HCT116 (cell line): ENCODE measurements at regions not wholly inside any gene's neighbourhood (a gene's known extent, or its start where the extent isn't known, plus 50 kb on each side); places are given as distances from the start of the nearest gene placed in this dataset.

Source experiments
- ATAC-seq: fragments of 200-7000 bp; cut with Tn5 transposase; 2 replicates; pipeline ENCODE4 v1.9.1; 2020; ENCODE audit warnings: mild to moderate bottlenecking, moderate library complexity
- BruUV-seq: library from RNA; stranded (reverse); fragments of 400-500 nt; replicated peaks from 2 replicates; lab custom pipeline; 2021; lab: Mats Ljungman, UMichigan
- CTCF ChIA-PET: fragments of 300-600 bp; sonication (Branson Sonifier 250); formaldehyde crosslinking; loops from one replicate; lab custom pipeline; 2021; ENCODE audit warnings: antibody characterized with exemption; lab: Charles Lee
- POLR2A ChIA-PET: fragments of 300-600, 350-600 bp; sonication (Branson Sonifier 250); formaldehyde crosslinking; loops from one replicate; lab custom pipeline; 2021; ENCODE audit warnings: antibody characterized with exemption; lab: Charles Lee
- RAD21 ChIA-PET, 2 experiments: fragments of 300-600 bp; sonication (Branson Sonifier 250); formaldehyde crosslinking; loops; one replicate each; lab custom pipeline; 2023; ENCODE audit warnings: low total read pairs in 2 of 2; ENCODE audit not compliant: uncharacterized antibody in 2 of 2, unreplicated experiment in 2 of 2, low non-redundant PET in 1 of 2; lab: Charles Lee
- DNase-seq: peaks from one replicate; pipeline ENCODE4 v3.0.0-alpha.2; 2010; ENCODE audit warnings: low read depth, low spot score
- H2AFZ ChIP-seq: fragments of 200-600 bp; shearing (Covaris generic), sonication (generic); 2 replicates; pipeline ENCODE4 v1.6.1; 2017; ENCODE audit warnings: low read depth, mixed run types, mixed read lengths, antibody characterized with exemption, low read length; ENCODE audit not compliant: poor library complexity, severe bottlenecking
- H3K27ac ChIP-seq: 2 replicates; pipeline ENCODE4 v1.5.1; 2012; ENCODE audit warnings: low read depth, low read length
- H3K27me3 ChIP-seq: fragments of 200-600 bp; sonication (generic); 2 replicates; pipeline ENCODE4 v1.6.1; 2016; ENCODE audit warnings: mixed run types, low read length, mixed read lengths; ENCODE audit not compliant: insufficient read depth
- H3K36me3 ChIP-seq, 2 experiments: fragments of 200-500 bp in 1 of 2; fragments of 200-600 bp in 1 of 2; sonication (Bioruptor generic) in 1 of 2; sonication (generic) in 1 of 2; 2 replicates each; pipeline versions ENCODE4 v1.5.1 to v1.6.1; 2014 to 2016; ENCODE audit warnings: low read length in 2 of 2, inconsistent platforms in 1 of 2, mixed read lengths in 1 of 2, mixed run types in 1 of 2; ENCODE audit not compliant: insufficient read depth in 2 of 2, control insufficient read depth in 1 of 2
- H3K4me1 ChIP-seq, 2 experiments: fragments of 200-600 bp in 1 of 2; sonication (generic) in 1 of 2; 2 replicates each; pipeline versions ENCODE4 v1.5.1 to v1.6.1; 2012 to 2017; ENCODE audit warnings: low read length in 2 of 2, inconsistent platforms in 1 of 2, mild to moderate bottlenecking in 1 of 2, mixed read lengths in 1 of 2, mixed run types in 1 of 2, moderate library complexity in 1 of 2; ENCODE audit not compliant: insufficient read depth in 2 of 2, control insufficient read depth in 1 of 2
- H3K4me2 ChIP-seq: fragments of 200-600 bp; sonication (generic); 2 replicates; pipeline ENCODE4 v1.6.1; 2017; ENCODE audit warnings: mixed run types, low read length, mixed read lengths
- H3K4me3 ChIP-seq, 2 experiments: fragments of 200-600 bp in 1 of 2; sonication (generic) in 1 of 2; replicated peaks in 1 of 2; 2 replicates each; pipeline ENCODE4 v1.5.1; 2011 to 2016; ENCODE audit warnings: low read length in 2 of 2, control low read depth in 1 of 2, low read depth in 1 of 2, mild to moderate bottlenecking in 1 of 2, mixed read lengths in 1 of 2, mixed run types in 1 of 2
- H3K79me2 ChIP-seq: fragments of 200-600 bp; sonication (generic); 2 replicates; pipeline ENCODE4 v1.6.1; 2017; ENCODE audit warnings: mild to moderate bottlenecking, mixed run types, low read length, moderate library complexity, mixed read lengths; ENCODE audit not compliant: insufficient read depth
- H3K9ac ChIP-seq: fragments of 200-600 bp; sonication (generic); 2 replicates; pipeline ENCODE4 v1.6.1; 2016; ENCODE audit warnings: low read length, mixed read lengths
- H3K9me2 ChIP-seq: fragments of 200-600 bp; sonication (generic), shearing (Covaris generic); 2 replicates; pipeline ENCODE4 v1.6.1; 2017; ENCODE audit warnings: mixed run types, mild to moderate bottlenecking, moderate library complexity; ENCODE audit not compliant: insufficient read depth
- H3K9me3 ChIP-seq, 2 experiments: fragments of 200-500 bp in 1 of 2; fragments of 200-600 bp in 1 of 2; sonication (Bioruptor generic) in 1 of 2; sonication (generic) in 1 of 2; 2 replicates each; pipeline ENCODE4 v1.6.1; 2014 to 2017; ENCODE audit warnings: low read length in 2 of 2, mixed read lengths in 2 of 2, inconsistent platforms in 1 of 2, low read depth in 1 of 2, mild to moderate bottlenecking in 1 of 2, mixed run types in 1 of 2, moderate library complexity in 1 of 2; ENCODE audit not compliant: control insufficient read depth in 1 of 2, insufficient read depth in 1 of 2
- H4K20me1 ChIP-seq: fragments of 200-600 bp; sonication (generic), shearing (Covaris generic); 2 replicates; pipeline ENCODE4 v1.6.1; 2017; ENCODE audit warnings: mixed run types, mild to moderate bottlenecking, moderate library complexity; ENCODE audit not compliant: insufficient read depth
- CEBPB ChIP-seq: IDR thresholded peaks from 2 replicates; pipeline ENCODE4 v1.6.1; 2012; ENCODE audit warnings: low read depth
- CTCF ChIP-seq, 3 experiments: fragments of 200-600 bp in 1 of 3; sonication (generic) in 1 of 3; IDR thresholded peaks in 2 of 3; conservative IDR thresholded peaks in 1 of 3; 2 replicates each; pipeline ENCODE4 v1.5.1; 2012 to 2017; ENCODE audit warnings: low read depth in 2 of 3, low read length in 2 of 3, antibody characterized with exemption in 1 of 3, borderline replicate concordance in 1 of 3, control low read depth in 1 of 3, mild to moderate bottlenecking in 1 of 3, mixed read lengths in 1 of 3, mixed run types in 1 of 3, moderate library complexity in 1 of 3; ENCODE audit not compliant: insufficient read depth in 1 of 3
- EGR1 ChIP-seq: IDR thresholded peaks from 2 replicates; pipeline ENCODE4 v1.6.1; 2012; ENCODE audit warnings: low read depth
- ELF1 ChIP-seq: IDR thresholded peaks from 2 replicates; pipeline ENCODE4 v1.6.1; 2012; ENCODE audit warnings: low read depth, borderline replicate concordance
- EZH2 ChIP-seq: fragments of 200-600 bp; sonication (generic); IDR thresholded peaks from 2 replicates; pipeline ENCODE4 v1.6.1; 2017; ENCODE audit warnings: antibody characterized with exemption, mixed run types
- FOSL1 ChIP-seq: IDR thresholded peaks from 2 replicates; pipeline ENCODE4 v1.6.1; 2012; ENCODE audit warnings: low read depth
- POLR2AphosphoS5 ChIP-seq: IDR thresholded peaks from 2 replicates; pipeline ENCODE4 v1.6.1; 2011; ENCODE audit warnings: mild to moderate bottlenecking, low read depth, low read length, moderate library complexity
- RAD21 ChIP-seq: IDR thresholded peaks from 2 replicates; pipeline ENCODE4 v1.6.1; 2012; ENCODE audit warnings: low read depth, mild to moderate bottlenecking
- SP1 ChIP-seq: IDR thresholded peaks from 2 replicates; pipeline ENCODE4 v1.6.1; 2012; ENCODE audit warnings: low read depth
- TCF7L2 ChIP-seq: IDR thresholded peaks from 2 replicates; pipeline ENCODE4 v1.7.0; 2011; ENCODE audit warnings: borderline replicate concordance, inconsistent platforms; ENCODE audit not compliant: insufficient read depth, insufficient read length; ENCODE audit errors: extremely low read depth
- YY1 ChIP-seq: IDR thresholded peaks from 2 replicates; pipeline ENCODE4 v1.6.1; 2011; ENCODE audit warnings: low read length, low read depth, moderate library complexity, mild to moderate bottlenecking; ENCODE audit not compliant: insufficient replicate concordance; ENCODE audit errors: extremely low read depth
- intact Hi-C: fragments of 100-400 bp; cut with micrococcal nuclease; formaldehyde crosslinking; loops from 2 replicates; pipeline ENCODE4 v1.10.0; 2022
- TF ChIP-seq, protein P1 (sequence below): IDR thresholded peaks from 2 replicates; pipeline ENCODE4 v1.6.1; 2012; ENCODE audit warnings: low read depth
- TF ChIP-seq, protein P2 (sequence below): IDR thresholded peaks from 2 replicates; pipeline ENCODE4 v1.6.1; 2012

- ChIA-PET RAD21 (no interaction called here), POLR2A (no interaction called here), CTCF (no interaction called here)
- H3K4me2 ChIP-seq, result no peak overlapping the region
- H3K4me1 ChIP-seq, result no peaks in the 10 kb centered on the region
- no peak overlapping the region for H3K4me3 ChIP-seq
- DNase-seq, result no peak
- no peaks in the 10 kb centered on the region for H3K9me2 ChIP-seq
- no peak overlapping the region for H2AFZ ChIP-seq
- no peak for ATAC-seq
- BruUV-seq, result no TSS peak
- H3K79me2 ChIP-seq, result no peaks in the 10 kb centered on the region
- H3K9ac ChIP-seq, result no peak overlapping the region
- H3K36me3 ChIP-seq, result no peaks in the 10 kb centered on the region
- no peak overlapping the region for H3K27ac ChIP-seq
- H4K20me1 ChIP-seq, result no peaks in the 10 kb centered on the region
- intact Hi-C loops, result no loop called here
- no peaks in the 10 kb centered on the region for H3K27me3 ChIP-seq
- no peak for TF ChIP-seq CTCF (IDR thresholded peaks at IDR 0.05 in 2 of 3, conservative IDR thresholded peaks at IDR 0.05 in 1 of 3; ENCODE audit: borderline replicate concordance in 1 of 3, insufficient read depth in 1 of 3, low read depth in 2 of 3, low read length in 2 of 3)
- no peak for TF ChIP-seq SP1
- no peak for TF ChIP-seq EZH2
- no peak for TF ChIP-seq POLR2AphosphoS5
- TF ChIP-seq CEBPB, result no peak
- TF ChIP-seq, protein P1, sequence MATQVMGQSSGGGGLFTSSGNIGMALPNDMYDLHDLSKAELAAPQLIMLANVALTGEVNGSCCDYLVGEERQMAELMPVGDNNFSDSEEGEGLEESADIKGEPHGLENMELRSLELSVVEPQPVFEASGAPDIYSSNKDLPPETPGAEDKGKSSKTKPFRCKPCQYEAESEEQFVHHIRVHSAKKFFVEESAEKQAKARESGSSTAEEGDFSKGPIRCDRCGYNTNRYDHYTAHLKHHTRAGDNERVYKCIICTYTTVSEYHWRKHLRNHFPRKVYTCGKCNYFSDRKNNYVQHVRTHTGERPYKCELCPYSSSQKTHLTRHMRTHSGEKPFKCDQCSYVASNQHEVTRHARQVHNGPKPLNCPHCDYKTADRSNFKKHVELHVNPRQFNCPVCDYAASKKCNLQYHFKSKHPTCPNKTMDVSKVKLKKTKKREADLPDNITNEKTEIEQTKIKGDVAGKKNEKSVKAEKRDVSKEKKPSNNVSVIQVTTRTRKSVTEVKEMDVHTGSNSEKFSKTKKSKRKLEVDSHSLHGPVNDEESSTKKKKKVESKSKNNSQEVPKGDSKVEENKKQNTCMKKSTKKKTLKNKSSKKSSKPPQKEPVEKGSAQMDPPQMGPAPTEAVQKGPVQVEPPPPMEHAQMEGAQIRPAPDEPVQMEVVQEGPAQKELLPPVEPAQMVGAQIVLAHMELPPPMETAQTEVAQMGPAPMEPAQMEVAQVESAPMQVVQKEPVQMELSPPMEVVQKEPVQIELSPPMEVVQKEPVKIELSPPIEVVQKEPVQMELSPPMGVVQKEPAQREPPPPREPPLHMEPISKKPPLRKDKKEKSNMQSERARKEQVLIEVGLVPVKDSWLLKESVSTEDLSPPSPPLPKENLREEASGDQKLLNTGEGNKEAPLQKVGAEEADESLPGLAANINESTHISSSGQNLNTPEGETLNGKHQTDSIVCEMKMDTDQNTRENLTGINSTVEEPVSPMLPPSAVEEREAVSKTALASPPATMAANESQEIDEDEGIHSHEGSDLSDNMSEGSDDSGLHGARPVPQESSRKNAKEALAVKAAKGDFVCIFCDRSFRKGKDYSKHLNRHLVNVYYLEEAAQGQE, result no peak
- no peak for TF ChIP-seq EGR1
- no peak for TF ChIP-seq ELF1
- no peak for TF ChIP-seq TCF7L2
- no peak for TF ChIP-seq RAD21
- TF ChIP-seq, protein P2, sequence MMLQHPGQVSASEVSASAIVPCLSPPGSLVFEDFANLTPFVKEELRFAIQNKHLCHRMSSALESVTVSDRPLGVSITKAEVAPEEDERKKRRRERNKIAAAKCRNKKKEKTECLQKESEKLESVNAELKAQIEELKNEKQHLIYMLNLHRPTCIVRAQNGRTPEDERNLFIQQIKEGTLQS, result no peak
- no peak for TF ChIP-seq YY1
- no peak for TF ChIP-seq FOSL1
- TF ChIP-seq, all 23 proteins: peak for 0
- peaks cover 6 to 19% of the 10 kb centered on the region in 2 experiments; a peak in 2 of 4 replicates for H3K9me3 ChIP-seq
Measured at GRCh38 chr1:238628110-238628509, 737.4 kb upstream of the ZP4 start.
